NCI-H146 treated with DMSO at 0.1 percent for 48 hours (cell line): ENCODE measurements at regions not wholly inside any gene's neighbourhood (a gene's known extent, or its start where the extent isn't known, plus 50 kb on each side); places are given as distances from the start of the nearest gene placed in this dataset.

ENCODE experiments used
- DNase-seq: peaks from one replicate; lab custom pipeline; 2025; ENCODE audit not compliant: unreplicated experiment; lab: John Stamatoyannopoulos, UW

- DNase-seq, result no peak
Observed at GRCh38 chrX:11952176-11952720, 186.0 kb upstream of the FRMPD4 start.

- no peak for DNase-seq
Observed at GRCh38 chrX:11953615-11954014, 184.7 kb upstream of the FRMPD4 start.

GRCh38 chrX:11954176-11954575 lies 184.1 kb upstream of the FRMPD4 start:
- DNase-seq, result no peak

- no peak for DNase-seq
Observed at GRCh38 chrX:11960031-11960430, 178.2 kb upstream of the FRMPD4 start.

- DNase-seq, result no peak
Observed at GRCh38 chrX:11965436-11965835, 172.8 kb upstream of the FRMPD4 start.

- peak; percentile 62 for DNase-seq
Observed at GRCh38 chrX:11967986-11968869, 170.0 kb upstream of the FRMPD4 start.

GRCh38 chrX:11968991-11969390 lies 169.3 kb upstream of the FRMPD4 start:
- no peak for DNase-seq

- DNase-seq, result no peak
Observed at GRCh38 chrX:11970578-11971359, 167.5 kb upstream of the FRMPD4 start.

- DNase-seq, result no peak
Observed at GRCh38 chrX:11976663-11977062, 161.6 kb upstream of the FRMPD4 start.

- DNase-seq, result no peak
Observed at GRCh38 chrX:11992271-11992670, 146.0 kb upstream of the FRMPD4 start.

GRCh38 chrX:11995146-11995545 lies 143.1 kb upstream of the FRMPD4 start:
- DNase-seq, result no peak

- no peak for DNase-seq
Observed at GRCh38 chrX:11996810-11997209, 141.5 kb upstream of the FRMPD4 start.

GRCh38 chrX:11998944-11999343 lies 139.3 kb upstream of the FRMPD4 start:
- no peak for DNase-seq

GRCh38 chrX:12002876-12003275 lies 135.4 kb upstream of the FRMPD4 start:
- no peak for DNase-seq

- no peak for DNase-seq
Observed at GRCh38 chrX:12007881-12008280, 130.4 kb upstream of the FRMPD4 start.

- DNase-seq, result no peak
Observed at GRCh38 chrX:12010436-12010835, 127.8 kb upstream of the FRMPD4 start.

GRCh38 chrX:12011075-12011474 lies 127.2 kb upstream of the FRMPD4 start:
- DNase-seq, result no peak

- peak; percentile 45 for DNase-seq
Observed at GRCh38 chrX:12013211-12013618, 125.1 kb upstream of the FRMPD4 start.

- DNase-seq, result no peak
Observed at GRCh38 chrX:12021698-12022097, 116.6 kb upstream of the FRMPD4 start.

GRCh38 chrX:12026481-12026880 lies 111.8 kb upstream of the FRMPD4 start:
- DNase-seq, result no peak

GRCh38 chrX:12032082-12032481 lies 106.2 kb upstream of the FRMPD4 start:
- DNase-seq, result no peak

- DNase-seq, result no peak
Observed at GRCh38 chrX:12034741-12035140, 103.5 kb upstream of the FRMPD4 start.
